ENCODE measurements at regions not wholly inside any gene's neighbourhood (a gene's known extent, or its start where the extent isn't known, plus 50 kb on each side); places are given as distances from the start of the nearest gene placed in this dataset.

DNA sequence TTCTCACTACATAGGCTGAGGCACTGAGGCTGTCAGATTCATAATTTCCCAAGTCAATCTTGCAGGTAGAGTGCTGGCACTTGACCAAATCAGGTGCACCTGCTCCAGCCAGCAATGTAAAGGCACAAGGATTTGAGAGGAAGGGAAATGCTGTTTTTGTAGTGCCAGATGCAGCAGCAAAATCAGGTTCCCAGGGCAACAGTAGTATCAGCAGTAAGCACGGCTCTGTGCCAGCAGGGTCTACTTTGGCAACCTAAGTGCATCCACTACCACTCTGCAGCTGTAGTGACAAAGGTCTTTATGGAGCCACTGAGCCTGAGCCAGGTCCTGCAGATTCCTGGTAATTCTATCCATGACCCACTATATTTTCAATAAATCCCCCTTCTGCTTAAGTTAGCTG, 329.5 kb downstream of the TPBG start:
- H3K4me3 ChIP-seq (ENCODE audit: low read depth, low read length): no peak overlapping the region
- TF ChIP-seq, protein P1, sequence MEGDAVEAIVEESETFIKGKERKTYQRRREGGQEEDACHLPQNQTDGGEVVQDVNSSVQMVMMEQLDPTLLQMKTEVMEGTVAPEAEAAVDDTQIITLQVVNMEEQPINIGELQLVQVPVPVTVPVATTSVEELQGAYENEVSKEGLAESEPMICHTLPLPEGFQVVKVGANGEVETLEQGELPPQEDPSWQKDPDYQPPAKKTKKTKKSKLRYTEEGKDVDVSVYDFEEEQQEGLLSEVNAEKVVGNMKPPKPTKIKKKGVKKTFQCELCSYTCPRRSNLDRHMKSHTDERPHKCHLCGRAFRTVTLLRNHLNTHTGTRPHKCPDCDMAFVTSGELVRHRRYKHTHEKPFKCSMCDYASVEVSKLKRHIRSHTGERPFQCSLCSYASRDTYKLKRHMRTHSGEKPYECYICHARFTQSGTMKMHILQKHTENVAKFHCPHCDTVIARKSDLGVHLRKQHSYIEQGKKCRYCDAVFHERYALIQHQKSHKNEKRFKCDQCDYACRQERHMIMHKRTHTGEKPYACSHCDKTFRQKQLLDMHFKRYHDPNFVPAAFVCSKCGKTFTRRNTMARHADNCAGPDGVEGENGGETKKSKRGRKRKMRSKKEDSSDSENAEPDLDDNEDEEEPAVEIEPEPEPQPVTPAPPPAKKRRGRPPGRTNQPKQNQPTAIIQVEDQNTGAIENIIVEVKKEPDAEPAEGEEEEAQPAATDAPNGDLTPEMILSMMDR (conservative IDR thresholded peaks at IDR 0.05; ENCODE audit: low read depth, low read length): no peak
- no peak for DNase-seq (ENCODE audit: low read depth)

DNA sequence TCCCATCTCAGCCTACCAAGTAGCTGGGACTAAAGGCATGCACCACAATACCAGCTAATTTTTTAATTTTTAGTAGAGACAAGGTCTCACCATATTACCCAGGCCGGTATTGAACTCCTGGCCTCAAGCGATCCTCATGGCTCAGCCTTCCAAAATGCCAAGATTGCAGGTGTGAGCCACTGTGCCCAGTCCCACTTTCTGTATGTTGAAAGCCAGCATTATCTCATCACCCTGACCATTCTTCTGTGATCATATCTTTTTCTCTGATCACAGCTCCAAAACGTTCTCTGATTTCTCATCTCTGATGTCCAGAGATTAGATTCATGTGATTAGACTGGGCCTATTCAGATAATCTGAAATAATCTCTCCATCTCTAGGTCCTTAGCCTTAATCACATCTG, 337.7 kb downstream of the TPBG start:
- TF ChIP-seq, protein P1 (conservative IDR thresholded peaks at IDR 0.05; ENCODE audit: low read depth, low read length): no peak
- DNase-seq (ENCODE audit: low read depth): no peak

DNA sequence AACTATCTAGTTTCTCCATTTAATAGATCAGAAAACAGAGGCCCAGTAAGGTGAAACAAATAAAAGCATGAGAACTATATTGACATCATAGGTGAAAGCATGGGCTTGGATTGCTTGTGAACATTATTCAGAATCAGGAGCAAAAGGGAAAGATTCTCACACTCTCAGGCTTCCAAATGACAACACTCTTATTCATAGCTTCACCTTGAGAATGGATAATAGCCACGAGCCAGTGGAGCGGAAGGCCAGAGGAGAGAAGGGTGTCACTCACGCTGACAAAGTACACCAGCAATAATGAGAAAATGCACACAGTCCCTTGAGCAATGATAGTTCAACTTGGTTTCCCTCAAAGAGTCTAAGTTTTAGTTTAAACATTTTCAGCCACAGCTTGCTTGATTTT, 339.0 kb downstream of the TPBG start:
- DNase-seq (ENCODE audit: low read depth): peak; percentile 74
- no peak overlapping the region for H3K4me3 ChIP-seq (ENCODE audit: low read depth, low read length)
- TF ChIP-seq, protein P1 (conservative IDR thresholded peaks at IDR 0.05; ENCODE audit: low read depth, low read length): no peak

More for the DNA sequence above, 337.7 kb downstream of the TPBG start:
- H3K4me3 ChIP-seq (ENCODE audit: low read depth, low read length): no peak overlapping the region

DNA sequence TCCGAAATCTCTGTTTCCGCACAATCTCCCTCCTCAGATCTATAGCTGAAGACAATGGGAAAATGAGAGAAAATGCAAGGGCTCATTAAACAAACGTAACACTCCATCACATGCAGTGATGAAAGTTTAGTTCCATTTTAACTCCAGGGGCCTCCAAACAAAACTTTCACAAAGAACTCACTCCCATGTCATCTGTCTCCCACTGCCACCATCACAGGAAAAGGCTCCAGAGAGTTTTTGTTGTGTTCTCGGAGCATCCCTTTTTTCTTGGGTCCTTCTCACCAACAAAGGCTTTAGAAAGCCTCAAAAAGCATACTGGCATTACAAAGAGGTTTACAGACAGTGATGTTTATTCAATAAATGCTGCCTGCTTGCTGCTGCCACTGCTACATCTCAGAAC, 339.6 kb downstream of the TPBG start:
- no peak overlapping the region for H3K4me3 ChIP-seq (ENCODE audit: low read depth, low read length)
- TF ChIP-seq, protein P1 (conservative IDR thresholded peaks at IDR 0.05; ENCODE audit: low read depth, low read length): no peak
- DNase-seq (ENCODE audit: low read depth): no peak

DNA sequence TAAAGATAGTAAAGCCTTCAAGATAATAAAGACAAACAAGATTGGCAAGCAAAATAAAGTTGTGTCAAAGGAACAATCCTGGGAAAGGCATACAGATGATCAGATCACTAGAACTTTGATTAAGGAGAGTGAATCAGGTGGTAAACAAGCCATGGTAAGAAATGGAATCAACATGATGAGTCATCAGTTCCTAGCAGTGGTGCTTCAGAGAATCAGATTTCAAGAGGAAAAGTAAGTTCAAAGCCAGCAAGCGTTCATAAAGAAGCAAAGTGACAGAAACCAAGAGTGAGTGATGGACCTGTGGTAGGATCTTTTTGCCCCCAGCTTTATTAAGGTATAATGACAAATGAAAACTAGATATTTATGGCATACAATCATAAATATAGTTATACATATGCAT, 340.4 kb downstream of the TPBG start:
- no peak overlapping the region for H3K4me3 ChIP-seq (ENCODE audit: low read depth, low read length)
- TF ChIP-seq, protein P1 (conservative IDR thresholded peaks at IDR 0.05; ENCODE audit: low read depth, low read length): no peak
- DNase-seq (ENCODE audit: low read depth): no peak

DNA sequence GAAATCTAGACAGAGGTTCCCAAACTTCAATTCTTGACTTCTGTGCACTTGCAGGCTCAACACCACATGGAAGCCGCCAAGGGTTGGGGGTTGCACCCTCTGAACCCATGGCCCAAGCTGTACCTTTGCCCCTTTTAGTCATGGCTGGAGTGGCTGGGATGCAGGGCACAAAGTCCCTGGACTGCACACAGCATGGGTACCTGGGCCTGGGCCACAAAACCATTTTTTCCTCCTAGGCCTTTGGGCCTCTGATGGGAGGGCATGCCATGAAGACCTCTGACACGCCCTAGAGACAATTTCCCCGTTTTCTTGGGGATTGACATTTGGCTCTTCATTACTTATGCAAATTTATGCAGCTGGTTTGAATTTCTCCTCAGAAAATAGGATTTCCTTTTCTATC, 342.0 kb downstream of the TPBG start:
- TF ChIP-seq, protein P1 (conservative IDR thresholded peaks at IDR 0.05; ENCODE audit: low read depth, low read length): no peak
- no peak overlapping the region for H3K4me3 ChIP-seq (ENCODE audit: low read depth, low read length)
- DNase-seq (ENCODE audit: low read depth): no peak

DNA sequence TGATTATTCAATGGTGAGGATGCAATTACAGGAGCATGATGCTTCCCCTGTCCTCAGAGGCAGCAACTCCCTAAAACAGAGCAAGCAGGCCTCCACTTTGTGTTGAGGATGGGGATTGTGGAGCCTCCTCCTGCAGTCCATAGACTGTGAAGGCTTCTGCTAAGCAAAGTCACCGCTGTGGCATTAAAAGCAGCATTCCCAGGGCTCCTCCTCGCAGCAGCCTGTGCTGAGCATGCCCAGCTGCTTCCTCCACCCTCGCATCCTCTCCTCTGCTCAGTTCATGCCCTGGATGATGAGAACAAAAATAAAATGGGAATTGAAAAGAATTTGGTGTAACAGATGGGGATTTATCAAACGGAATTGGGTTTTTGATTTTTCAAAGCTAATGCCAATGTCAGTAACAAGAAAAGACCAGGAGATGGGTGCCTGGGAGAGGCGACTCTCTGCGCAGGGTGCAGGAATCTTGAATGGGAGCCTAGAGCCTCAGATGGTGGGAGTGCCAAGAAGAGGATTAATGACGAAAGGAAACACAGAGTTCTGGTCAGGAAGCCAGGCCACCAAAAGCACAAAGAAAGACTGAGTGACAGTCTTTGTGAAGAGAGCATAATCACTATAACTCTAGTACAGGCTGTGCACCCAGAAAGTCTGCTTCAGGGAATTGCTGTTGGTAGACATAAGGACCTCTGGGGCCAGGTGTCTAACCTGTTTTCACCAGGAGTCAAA, 347.6 kb downstream of the TPBG start:
- TF ChIP-seq, protein P1 (conservative IDR thresholded peaks at IDR 0.05; ENCODE audit: low read depth, low read length): no peak
- no peak for DNase-seq (ENCODE audit: low read depth)
- H3K4me3 ChIP-seq (ENCODE audit: low read depth, low read length): no peak overlapping the region
